ENCODE measurements at regions not wholly inside any gene's neighbourhood (a gene's known extent, or its start where the extent isn't known, plus 50 kb on each side); places are given as distances from the start of the nearest gene placed in this dataset.

GRCh38 chr3:24668039-24668438, 173.4 kb upstream of the THRB start:
- TF ChIP-seq CTCF (tag by site-specific recombination; IDR thresholded peaks at IDR 0.05), result no peak
- TF ChIP-seq ZNF660 (tag by site-specific recombination; IDR thresholded peaks at IDR 0.05), result no peak
- TF ChIP-seq YY1 (tag by site-specific recombination; IDR thresholded peaks at IDR 0.05), result no peak
- TF ChIP-seq ZNF223 (tag by site-specific recombination; IDR thresholded peaks at IDR 0.05), result no peak
- no peak for TF ChIP-seq ZNF341 (tag by site-specific recombination; IDR thresholded peaks at IDR 0.05; ENCODE audit: low read depth)
- TF ChIP-seq PRDM2 (tag by site-specific recombination; IDR thresholded peaks at IDR 0.05; ENCODE audit: borderline replicate concordance), result no peak
- TF ChIP-seq KLF1 (tag by site-specific recombination; IDR thresholded peaks at IDR 0.05), result no peak
- TF ChIP-seq ZNF24 (tag by site-specific recombination; IDR thresholded peaks at IDR 0.05), result no peak
- TF ChIP-seq ZNF555 (tag by site-specific recombination; conservative IDR thresholded peaks at IDR 0.05), result no peak
- TF ChIP-seq ZNF639 (tag by site-specific recombination; IDR thresholded peaks at IDR 0.05), result no peak
- no peak for TF ChIP-seq ZBTB1 (tag by site-specific recombination; IDR thresholded peaks at IDR 0.05)
- TF ChIP-seq ZNF549 (tag by site-specific recombination; IDR thresholded peaks at IDR 0.05), result no peak
- TF ChIP-seq ZSCAN18 (tag by site-specific recombination; IDR thresholded peaks at IDR 0.05), result no peak
- no peak for TF ChIP-seq KLF9 (tag by site-specific recombination; IDR thresholded peaks at IDR 0.05; ENCODE audit: low read depth)

Data from HEK293 (cell line).